Sciatic nerve (tissue), 2 donors: ENCODE measurements at regions not wholly inside any gene's neighbourhood (a gene's known extent, or its start where the extent isn't known, plus 50 kb on each side); places are given as distances from the start of the nearest gene placed in this dataset.
A peak's percentile ranks its signal among the peaks of the same experiment; 100 is the strongest.

ENCODE experiments used
- ATAC-seq: fragments of 200-7000 bp; cut with Tn5 transposase; one replicate; pipeline ENCODE4 v1.9.1; 2020; ENCODE audit warnings: mild to moderate bottlenecking, moderate library complexity
- DNase-seq: peaks from one replicate; pipeline ENCODE4 v3.0.0-alpha.2; 2020; ENCODE audit warnings: low spot score
- intact Hi-C: fragments of 100-400 bp; cut with DNase I; formaldehyde crosslinking; loops from one replicate; pipeline ENCODE4 v1.14.2; 2022
- donor health status: DM: no; HTN: no; CAD: no.
- donor health status: DM: no; HTN: no; CAD: no.

DNA sequence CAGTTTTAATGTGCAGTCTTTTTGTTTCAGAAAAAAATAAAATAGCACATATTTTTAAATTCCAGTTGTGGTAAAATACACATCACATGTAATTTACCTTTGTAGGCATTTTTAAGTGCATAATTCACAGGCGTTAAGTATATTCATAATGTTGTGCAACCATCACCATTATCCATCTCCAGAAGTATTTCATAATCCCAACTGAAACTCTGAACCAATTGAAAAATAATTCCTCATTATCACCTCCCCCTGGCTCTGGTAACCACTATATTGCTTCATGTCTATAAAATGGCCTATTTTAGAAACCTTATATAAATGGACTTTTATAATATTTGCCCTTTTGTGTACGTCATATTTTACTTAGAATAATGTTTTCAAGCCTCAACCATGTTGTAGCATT is 756.5 kb upstream of the KLHL1 start:
- no peak for DNase-seq
- no peak for ATAC-seq
- intact Hi-C loops: no loop called here

DNA sequence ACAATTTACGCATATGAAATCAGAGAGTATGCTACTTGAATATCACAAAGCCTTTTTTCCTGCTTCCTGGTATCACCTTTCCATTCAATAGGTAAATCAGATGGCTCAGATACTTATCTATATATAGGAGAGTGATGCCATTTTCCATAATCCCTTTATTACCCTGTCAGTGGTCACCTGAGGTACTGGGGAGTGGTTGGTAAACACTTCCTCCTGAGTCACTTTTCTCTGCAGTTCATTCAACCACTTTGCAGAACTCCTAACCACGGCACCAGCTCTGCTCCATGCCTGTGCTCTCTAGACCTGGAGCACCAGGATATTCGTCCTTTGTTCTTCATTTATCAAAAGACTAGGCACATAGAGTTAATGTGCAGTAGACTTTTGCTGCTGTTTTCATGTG is 748.5 kb upstream of the KLHL1 start:
- DNase-seq (no peak), ATAC-seq (no peak)
- intact Hi-C loops: no loop called here

DNA sequence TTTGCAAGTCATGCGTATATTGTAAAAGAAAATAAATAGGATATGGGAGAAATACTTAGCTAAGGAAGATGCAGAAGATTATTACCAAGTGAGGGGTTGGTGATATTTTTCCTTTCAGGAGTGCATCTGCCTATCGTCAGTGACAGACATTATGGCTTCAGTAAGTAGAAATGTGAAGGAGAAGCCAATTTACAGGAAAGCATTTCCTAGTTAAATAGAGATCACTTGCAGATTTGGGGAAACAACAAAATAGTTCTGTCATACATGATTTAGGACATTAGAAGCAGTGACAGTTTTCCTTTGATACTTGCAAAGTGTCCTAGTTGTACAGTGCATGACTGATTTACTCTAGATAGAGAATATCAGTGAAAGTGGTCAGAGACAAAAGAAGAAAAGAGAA is 747.8 kb upstream of the KLHL1 start:
- no peak for ATAC-seq
- intact Hi-C loops: no loop called here
- DNase-seq: no peak

DNA sequence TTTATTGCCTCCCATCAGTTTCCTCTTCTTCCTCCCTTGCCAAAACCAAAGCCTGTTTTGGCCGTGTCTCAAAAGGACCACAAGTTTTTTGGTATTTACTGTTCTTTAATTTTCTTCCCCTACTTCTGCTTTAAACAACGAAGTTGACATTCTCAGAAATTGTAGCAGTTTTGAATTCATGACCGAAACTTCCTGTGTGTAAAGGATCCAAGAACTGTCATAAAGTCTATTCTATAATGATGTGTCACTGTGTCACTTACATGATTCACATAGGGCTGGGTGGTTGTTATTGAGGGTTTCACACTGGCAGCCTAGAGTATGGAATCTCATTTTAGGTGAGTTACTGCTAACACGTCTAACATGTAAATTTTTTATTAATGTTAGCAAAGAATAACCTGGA is 741.0 kb upstream of the KLHL1 start:
- no peak for DNase-seq
- ATAC-seq: no peak
- intact Hi-C loops: no loop called here

DNA sequence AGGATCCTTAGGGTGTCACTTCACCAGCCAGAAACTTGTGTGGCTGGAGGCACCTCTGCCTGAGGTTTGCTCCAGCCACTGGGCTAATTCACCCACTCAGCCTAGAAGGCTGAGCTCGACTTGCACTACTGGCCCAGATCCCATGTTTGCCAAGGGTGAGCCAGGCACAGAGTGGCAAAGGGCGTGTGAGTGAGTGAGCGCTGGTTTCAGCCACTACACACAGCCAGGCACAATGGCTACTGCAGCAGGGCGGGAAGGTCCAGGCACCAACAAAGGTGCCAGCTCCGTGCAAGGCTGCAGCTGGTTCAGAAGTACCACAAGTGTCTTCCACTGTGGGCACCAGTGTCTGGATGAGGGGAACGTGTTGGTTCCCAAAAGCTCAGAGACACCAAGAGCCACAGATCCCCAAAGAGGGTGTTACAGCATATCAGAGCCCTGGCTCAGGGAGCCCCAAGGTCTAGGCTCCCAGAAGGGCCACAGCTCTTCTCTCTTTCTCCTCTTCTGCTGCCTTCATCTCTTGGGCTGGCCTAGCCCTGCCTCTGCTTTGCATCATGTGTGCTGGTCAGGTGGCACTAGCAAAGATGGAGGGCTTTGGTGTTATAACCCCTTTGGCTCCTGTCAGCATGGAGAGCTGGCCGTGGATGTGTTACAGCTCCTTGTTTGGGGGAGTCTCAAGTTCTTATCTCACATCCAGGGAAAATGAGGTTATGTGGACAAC is 736.3 kb upstream of the KLHL1 start:
- DNase-seq: no peak
- ATAC-seq: no peak
- intact Hi-C loops: no loop called here

DNA sequence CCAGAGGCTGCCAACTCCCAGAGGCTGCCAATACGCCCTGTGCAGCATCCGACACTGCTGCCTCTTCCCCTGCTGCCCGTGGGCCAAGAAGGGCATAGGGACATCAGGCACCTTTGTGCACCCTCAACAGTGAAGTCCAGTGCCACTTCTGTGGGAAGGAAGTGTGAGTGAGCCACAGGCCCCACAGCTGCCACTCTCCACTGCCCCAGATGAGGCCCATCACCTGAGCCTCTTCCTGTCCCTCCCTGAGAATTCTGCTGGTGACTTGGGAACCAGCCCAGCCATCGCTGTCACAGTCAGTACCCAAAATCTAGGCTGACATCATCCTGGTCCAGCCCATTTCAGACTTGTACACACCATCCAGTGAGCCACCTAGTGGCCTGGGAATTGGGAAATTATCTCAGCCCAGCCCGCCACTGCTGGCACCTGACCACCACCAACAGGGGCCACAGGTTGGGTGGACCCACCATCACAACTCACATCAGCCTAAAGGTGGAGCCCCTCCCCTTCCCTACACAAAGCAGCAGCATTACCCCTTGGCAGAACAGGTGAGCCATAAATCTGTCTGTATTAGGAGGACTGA is 733.9 kb upstream of the KLHL1 start:
- intact Hi-C loops: no loop called here
- no peak for ATAC-seq
- DNase-seq: no peak

DNA sequence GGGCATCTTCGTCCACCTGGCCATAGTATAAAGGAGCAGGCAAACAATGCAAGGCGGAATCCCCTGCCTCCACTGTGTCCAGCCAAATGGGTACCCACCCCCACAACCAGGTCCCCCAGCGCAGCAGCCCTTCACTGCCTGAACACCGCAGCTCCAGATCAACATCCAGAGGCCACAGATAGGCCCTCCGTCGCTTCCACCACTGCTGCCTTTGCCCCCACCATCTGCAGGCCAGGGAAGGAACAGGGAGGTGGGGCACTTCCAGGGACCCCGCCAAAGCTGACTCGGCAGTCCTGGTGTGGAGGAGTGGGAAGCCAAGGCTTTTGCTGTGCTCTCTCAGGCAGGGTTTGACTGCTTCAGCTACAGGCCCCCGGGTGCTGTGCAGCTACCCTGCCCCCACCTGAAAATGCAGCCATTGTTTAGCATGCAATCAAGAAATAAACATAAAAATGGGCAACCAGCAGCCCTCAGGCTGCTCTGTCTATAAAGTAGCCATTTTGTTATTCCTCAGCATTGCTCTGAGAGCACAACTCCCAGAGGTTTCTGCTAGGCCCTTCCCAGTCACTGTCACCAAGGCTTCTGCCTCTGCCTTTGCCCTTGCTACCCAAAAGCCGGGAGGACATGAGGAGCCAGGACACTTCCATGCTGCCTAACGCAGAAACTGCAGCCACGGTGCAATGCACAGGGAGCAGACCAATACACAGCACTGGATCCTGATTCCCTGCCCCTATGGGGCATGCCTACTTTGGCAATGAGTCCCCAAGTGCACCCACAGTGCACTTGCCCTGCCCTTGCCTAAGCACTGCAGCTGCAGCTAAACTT is 733.2 kb upstream of the KLHL1 start:
- DNase-seq (no peak), ATAC-seq (peak; percentile 36)
- intact Hi-C loops: no loop called here

DNA sequence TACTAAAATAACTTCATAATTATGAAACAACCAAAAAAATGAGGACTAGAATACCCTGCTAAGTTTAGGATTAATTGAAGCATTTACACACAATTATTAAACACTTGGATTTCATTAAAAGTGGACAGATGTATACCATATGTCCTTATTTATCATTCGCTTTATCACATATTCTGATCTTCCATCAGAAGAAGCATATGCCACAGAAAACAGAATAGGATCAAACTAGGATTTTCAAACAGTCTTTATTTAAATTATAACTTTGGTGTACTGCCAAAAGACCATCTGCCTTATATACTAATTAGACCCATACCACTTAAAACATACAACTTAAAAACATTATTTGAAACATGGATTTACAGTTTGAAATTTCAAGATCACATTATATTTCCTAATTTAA is 727.1 kb upstream of the KLHL1 start:
- intact Hi-C loops: no loop called here
- ATAC-seq (no peak), DNase-seq (no peak)

DNA sequence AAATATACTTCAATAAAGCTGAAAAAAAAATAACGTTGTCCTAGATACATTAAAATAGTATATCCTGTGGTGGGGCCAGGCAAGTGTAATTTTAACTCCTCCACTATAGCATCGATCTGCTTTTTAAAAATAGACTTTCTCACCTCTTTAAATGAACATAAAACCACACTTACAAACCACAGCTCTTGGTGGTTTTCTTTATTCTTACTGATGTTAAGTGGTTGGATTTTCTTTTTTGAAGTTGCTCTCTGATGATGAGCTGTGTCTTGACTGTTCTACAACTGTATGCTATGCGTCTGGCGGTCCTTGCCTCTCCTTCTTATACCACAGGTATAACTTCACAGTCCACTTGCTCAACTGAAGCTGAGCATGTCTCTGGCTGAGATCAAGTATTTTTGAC is 721.5 kb upstream of the KLHL1 start:
- DNase-seq: no peak
- intact Hi-C loops: no loop called here
- ATAC-seq: no peak

DNA sequence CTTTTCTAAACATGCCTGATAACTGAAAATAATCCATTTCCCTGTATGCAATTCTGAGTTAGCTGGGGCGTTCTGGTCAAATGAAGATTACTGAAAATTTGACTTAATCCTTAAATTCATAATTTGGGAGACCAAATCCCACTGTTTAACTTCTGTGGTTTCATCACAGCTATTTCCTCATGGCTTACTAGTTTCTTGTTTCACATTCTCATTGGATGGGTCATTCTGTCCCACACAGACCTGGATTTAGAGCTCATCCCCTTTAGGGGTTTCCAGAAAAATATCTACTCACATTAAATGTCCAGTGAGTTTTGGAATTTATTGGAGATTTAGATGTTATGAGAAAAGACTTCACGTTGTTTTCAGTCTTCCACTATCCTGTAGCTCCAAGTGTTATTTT is 709.3 kb upstream of the KLHL1 start:
- DNase-seq (no peak), ATAC-seq (no peak)
- intact Hi-C loops: no loop called here

DNA sequence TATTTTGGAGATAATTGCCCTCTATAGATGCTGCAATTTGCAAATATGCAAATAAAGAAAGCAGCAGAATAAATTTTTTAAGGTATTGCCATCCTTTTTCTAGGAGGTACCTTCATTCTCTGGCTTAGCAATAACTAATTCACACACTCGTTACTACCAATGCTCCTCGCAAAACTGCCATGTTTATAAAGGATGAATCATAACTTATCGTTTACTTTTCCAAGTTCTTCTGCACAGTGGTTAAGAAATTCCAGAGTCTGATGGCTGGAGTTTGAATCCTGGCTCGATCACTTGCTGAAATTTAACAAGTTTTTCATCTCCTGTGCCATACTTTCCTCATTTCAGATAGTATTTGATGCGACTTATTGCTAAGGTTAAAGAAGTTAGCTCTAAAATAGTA is 708.6 kb upstream of the KLHL1 start:
- DNase-seq (no peak), ATAC-seq (no peak)
- intact Hi-C loops: no loop called here

DNA sequence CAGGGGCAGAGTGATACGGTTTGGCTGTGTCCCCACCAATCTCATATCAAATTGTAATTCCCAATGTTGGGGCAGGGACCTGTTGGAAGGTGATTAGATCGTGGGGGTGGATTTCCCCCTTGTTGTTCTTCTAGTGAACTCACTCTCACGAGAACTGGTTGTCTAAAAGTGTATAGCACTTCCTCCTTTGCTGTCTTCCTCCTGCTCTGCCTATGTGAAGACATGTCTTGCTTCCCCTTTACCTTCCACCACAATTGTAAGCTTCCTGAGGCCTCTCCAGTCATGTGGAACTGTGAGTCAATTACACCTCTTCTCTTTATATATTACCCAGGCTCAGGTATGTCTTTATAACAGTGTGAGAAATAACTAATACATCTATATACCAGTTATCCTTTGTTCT is 706.4 kb upstream of the KLHL1 start:
- intact Hi-C loops: no loop called here
- DNase-seq: no peak
- ATAC-seq: no peak

DNA sequence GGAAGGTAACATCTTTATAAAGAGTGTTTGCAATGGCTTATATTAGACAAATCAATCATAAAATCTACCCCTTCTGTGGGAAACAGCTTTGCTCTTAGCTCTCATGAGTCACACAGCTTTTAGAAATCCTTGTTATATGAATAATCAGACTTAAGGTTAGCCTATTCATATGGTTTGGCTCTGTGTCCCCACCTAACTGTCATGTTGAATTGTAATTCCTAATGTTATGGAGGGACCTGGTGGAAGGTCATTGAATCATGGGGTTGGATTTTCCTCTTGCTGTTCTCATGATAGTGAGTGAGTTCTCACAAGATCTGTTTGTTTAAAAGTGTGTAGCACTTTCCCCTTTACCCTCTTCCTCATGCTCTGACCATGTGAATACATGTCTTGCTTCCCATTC is 704.2 kb upstream of the KLHL1 start:
- ATAC-seq: no peak
- intact Hi-C loops: no loop called here
- DNase-seq: no peak

DNA sequence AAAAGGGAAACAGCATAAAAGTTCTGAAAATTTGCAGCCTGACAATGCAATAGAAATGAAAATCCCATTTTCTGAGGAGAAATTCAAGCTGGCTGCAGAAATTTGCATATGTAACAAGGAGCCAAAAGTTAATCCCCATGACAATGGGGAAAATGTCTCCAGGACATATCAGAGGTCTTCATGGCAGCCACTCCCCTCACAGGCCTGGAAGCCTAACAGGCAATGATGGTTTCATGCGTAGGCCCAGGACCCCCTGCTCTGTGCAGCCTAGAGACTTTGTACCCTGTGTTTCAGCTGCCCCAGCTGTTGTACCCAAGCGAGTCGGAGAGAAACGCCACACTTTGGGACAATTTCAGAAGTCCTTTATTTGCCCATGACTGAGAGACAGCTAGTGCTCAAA is 701.3 kb upstream of the KLHL1 start:
- intact Hi-C loops: no loop called here
- no peak for ATAC-seq
- DNase-seq: no peak

DNA sequence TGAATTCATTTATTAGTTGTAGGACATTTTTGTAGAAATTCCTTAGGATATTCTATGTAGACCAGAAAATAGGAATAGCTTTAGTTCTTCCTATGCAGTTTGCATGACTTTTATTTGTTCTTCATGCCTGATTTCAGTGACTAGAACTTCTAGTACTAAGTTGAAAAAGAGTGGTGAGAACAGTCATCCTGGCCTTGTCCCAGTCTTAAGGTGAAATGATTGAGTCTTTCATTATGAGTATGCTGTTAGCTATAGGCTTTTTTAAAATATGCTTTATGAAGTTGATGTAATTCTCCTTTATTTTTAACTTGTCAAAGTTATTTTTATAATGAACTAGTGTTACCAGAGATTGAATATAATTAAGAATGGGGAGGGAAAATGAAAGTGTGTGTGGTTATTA is 690.1 kb upstream of the KLHL1 start:
- intact Hi-C loops: no loop called here
- ATAC-seq: no peak
- no peak for DNase-seq

DNA sequence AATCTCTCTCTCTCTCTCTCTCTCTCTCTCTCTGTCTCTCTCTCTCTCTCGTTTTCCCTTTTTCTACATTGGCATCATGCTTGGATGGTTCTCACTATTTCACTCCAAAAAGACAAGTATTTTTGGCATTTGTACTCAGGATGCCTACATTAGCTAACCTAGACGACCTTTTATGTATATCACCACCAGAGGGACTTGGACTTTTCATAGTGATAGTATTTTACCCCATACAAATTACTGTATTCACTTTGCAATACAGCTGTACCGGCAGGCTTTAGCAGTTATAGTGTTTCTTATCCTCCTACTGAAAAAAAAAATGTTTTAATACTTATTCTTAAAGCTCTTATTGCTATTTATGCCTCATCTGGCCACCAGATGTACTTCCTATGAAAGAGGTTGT is 687.2 kb upstream of the KLHL1 start:
- DNase-seq: no peak
- intact Hi-C loops: no loop called here
- no peak for ATAC-seq

DNA sequence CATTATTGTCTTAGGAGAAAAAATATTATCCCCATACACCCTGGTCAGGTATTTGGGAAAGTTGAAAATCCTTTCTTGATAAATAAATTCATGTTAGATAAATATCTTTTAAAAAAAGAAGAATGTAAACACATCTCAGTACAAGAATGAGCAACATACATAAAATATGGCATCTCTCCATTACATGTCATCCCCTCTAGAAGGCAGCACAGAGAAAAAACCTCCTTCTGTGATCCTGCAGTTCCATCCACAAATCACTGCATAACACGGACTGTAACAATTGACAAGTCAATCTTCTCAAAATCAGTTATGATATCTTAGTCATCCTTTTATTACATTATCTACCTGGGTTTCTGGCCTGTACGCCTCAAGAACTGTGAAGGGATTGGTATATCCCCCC is 683.9 kb upstream of the KLHL1 start:
- intact Hi-C loops: no loop called here
- no peak for ATAC-seq
- DNase-seq: no peak

DNA sequence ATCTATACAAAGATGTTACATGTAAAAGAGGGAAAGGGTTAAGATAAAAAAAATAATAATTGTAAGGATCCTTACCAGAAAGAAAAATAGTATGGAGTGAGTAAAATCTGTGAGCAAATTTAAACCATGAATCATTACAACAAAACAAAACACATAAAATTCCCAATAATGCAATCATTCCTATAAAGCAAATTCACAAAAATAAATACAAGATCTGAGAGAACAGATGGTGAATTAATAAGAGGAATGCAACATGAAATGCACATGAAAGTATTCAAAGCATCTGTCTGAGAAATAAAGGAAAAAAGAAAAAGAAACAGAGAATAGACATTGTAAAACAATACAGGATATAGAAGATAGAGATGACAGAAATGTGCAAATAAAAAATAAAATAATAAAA is 681.5 kb upstream of the KLHL1 start:
- ATAC-seq: no peak
- intact Hi-C loops: no loop called here
- no peak for DNase-seq

DNA sequence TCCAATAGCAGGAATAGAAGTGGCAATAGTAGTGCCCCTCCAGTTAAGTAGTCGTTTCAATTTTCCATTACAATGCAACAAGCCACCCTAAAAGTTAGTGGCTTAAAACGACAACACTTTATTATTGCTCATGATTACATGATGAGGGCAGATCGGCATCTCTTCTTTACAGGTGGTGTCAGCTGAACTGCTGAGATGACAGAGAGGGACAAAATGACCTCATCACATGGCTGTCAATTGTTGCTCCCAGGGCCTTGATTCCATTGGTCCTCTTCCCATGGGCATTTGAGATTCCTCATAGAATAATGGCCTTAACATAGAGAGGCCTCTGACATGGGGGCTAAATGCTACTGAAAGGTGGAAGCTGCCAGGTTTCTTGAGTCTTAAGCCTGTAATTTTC is 679.8 kb upstream of the KLHL1 start:
- DNase-seq (no peak), ATAC-seq (no peak)
- intact Hi-C loops: no loop called here

DNA sequence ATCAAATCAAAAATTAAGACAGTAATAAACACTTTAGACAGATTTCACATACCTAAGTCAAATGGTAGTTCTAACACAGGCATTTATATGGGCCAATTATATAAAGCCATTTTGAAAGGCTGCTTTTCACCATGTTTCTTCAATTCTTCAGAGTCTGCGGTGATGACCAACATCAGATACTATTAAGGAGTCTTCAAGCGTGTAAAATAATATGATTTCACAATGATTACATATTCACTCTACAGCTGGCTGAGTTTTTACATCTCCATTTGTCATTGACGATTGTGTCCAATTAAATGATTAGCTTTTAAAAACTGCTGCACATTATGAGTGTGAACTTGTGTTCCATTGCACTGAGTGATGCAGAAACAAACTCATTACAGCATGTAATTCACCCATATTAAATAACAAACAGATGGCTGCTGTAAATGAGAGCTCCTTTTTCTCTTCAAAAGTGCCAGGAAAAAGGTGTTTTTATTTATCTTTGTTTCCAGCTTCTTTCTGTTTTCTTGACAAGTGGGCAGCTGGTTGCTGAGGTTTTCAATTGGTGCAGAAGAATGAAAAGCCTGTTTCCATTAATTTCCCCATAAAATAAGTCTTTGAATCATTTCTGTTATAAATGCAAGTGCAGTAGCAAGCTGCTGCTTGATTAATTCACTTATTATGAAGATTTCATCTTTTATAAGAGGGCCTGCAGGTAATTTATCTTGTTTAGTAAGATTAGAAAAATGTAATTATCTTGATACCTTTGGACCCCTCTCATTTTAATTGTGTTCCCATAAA is 676.1 kb upstream of the KLHL1 start:
- ATAC-seq: no peak
- DNase-seq: no peak
- intact Hi-C loops: no loop called here
